ENCODE measurements at regions not wholly inside any gene's neighbourhood (a gene's known extent, or its start where the extent isn't known, plus 50 kb on each side); places are given as distances from the start of the nearest gene placed in this dataset.

GRCh38 chr6:82507112-82507511 is 143.5 kb downstream of the TPBG start:
- no peaks in the 10 kb centered on the region for H3K36me3 ChIP-seq (ENCODE audit: control insufficient read depth in 1 of 2, insufficient read depth in 2 of 2, low read length in 2 of 2)
- DNase-seq (ENCODE audit: low read depth, low spot score) (no peak), ATAC-seq (no peak)
- no peak overlapping the region for H3K4me3 ChIP-seq (replicated peaks in 1 of 2; ENCODE audit: low read depth in 1 of 2, low read length in 2 of 2)
- no peak overlapping the region for H3K27ac ChIP-seq (ENCODE audit: low read depth, low read length)
- no TSS peak for BruUV-seq (replicated peaks)
- no peaks in the 10 kb centered on the region for H3K9me2 ChIP-seq (ENCODE audit: insufficient read depth)
- CTCF ChIA-PET, result no interaction called here
- H3K9ac ChIP-seq (ENCODE audit: low read length), result no peak overlapping the region
- no peaks in the 10 kb centered on the region for H3K27me3 ChIP-seq (ENCODE audit: insufficient read depth, low read length)
- H3K4me1 ChIP-seq (ENCODE audit: control insufficient read depth in 1 of 2, insufficient read depth in 2 of 2, low read length in 2 of 2), result no peaks in the 10 kb centered on the region
- RAD21 ChIA-PET (ENCODE audit: low non-redundant PET in 1 of 2, low total read pairs in 2 of 2, uncharacterized antibody in 2 of 2, unreplicated experiment in 2 of 2), result no interaction called here
- POLR2A ChIA-PET, result no interaction called here
- no peak for TF ChIP-seq JUND (IDR thresholded peaks at IDR 0.05)
- TF ChIP-seq ZBTB33 (IDR thresholded peaks at IDR 0.05; ENCODE audit: extremely low read depth, insufficient replicate concordance, low read length), result no peak
- TF ChIP-seq EZH2phosphoT487 (IDR thresholded peaks at IDR 0.05; ENCODE audit: borderline replicate concordance), result no peak
- no peak for TF ChIP-seq RAD21 (IDR thresholded peaks at IDR 0.05; ENCODE audit: low read depth)
- TF ChIP-seq ZNF274 (IDR thresholded peaks at IDR 0.05; ENCODE audit: low read depth, low read length), result no peak
- TF ChIP-seq SP1 (IDR thresholded peaks at IDR 0.05; ENCODE audit: low read depth), result no peak
- TF ChIP-seq SRF (IDR thresholded peaks at IDR 0.05; ENCODE audit: low read depth), result no peak
- TF ChIP-seq ELF1 (IDR thresholded peaks at IDR 0.05; ENCODE audit: borderline replicate concordance, low read depth), result no peak
- TF ChIP-seq TCF7L2 (IDR thresholded peaks at IDR 0.05; ENCODE audit: borderline replicate concordance, extremely low read depth, insufficient read depth, insufficient read length), result no peak
- no peak for TF ChIP-seq CEBPB (IDR thresholded peaks at IDR 0.05; ENCODE audit: low read depth)
- no peak for TF ChIP-seq MAX (IDR thresholded peaks at IDR 0.05)
- TF ChIP-seq CTCF (IDR thresholded peaks at IDR 0.05 in 2 of 3, conservative IDR thresholded peaks at IDR 0.05 in 1 of 3; ENCODE audit: borderline replicate concordance in 1 of 3, insufficient read depth in 1 of 3, low read depth in 2 of 3, low read length in 2 of 3), result no peak
- no peak for TF ChIP-seq ZFX (IDR thresholded peaks at IDR 0.05)
- TF ChIP-seq POLR2AphosphoS5 (IDR thresholded peaks at IDR 0.05; ENCODE audit: low read depth, low read length), result no peak
- no peak for TF ChIP-seq REST (IDR thresholded peaks at IDR 0.05; ENCODE audit: low read depth)
- no peak for TF ChIP-seq POLR2A (IDR thresholded peaks at IDR 0.05; ENCODE audit: borderline replicate concordance, extremely low read depth, insufficient read depth, insufficient read length)
- TF ChIP-seq ATF3 (IDR thresholded peaks at IDR 0.05), result no peak
- TF ChIP-seq EZH2 (IDR thresholded peaks at IDR 0.05), result no peak
- no peak overlapping the region for H3K4me2 ChIP-seq (ENCODE audit: low read length)
- no peaks in the 10 kb centered on the region for H3K79me2 ChIP-seq (ENCODE audit: insufficient read depth, low read length)
- intact Hi-C loops (cut with micrococcal nuclease), result no loop called here
- no peaks in the 10 kb centered on the region for H3K9me3 ChIP-seq (ENCODE audit: control insufficient read depth in 1 of 2, insufficient read depth in 1 of 2, low read depth in 1 of 2, low read length in 2 of 2)
- no peaks in the 10 kb centered on the region for H4K20me1 ChIP-seq (ENCODE audit: insufficient read depth)
- H2AFZ ChIP-seq (ENCODE audit: low read depth, low read length, poor library complexity, severe bottlenecking), result no peak overlapping the region
